GM12875 (cell line): ENCODE measurements at regions not wholly inside any gene's neighbourhood (a gene's known extent, or its start where the extent isn't known, plus 50 kb on each side); places are given as distances from the start of the nearest gene placed in this dataset.

ENCODE experiments used
- H3K4me3 ChIP-seq: one replicate; pipeline ENCODE4 v1.5.1; 2011; ENCODE audit warnings: low read depth, low read length, control low read depth
- CTCF ChIP-seq: IDR thresholded peaks from 2 replicates; pipeline ENCODE4 v1.5.1; 2011; ENCODE audit warnings: low read depth, mild to moderate bottlenecking, control low read depth, inconsistent platforms, low read length, moderate library complexity, borderline replicate concordance; ENCODE audit not compliant: insufficient read depth

GRCh38 chr3:181855825-181856224 is 144.1 kb downstream of the SOX2 start:
- TF ChIP-seq CTCF = no peak
- no peak overlapping the region for H3K4me3 ChIP-seq

GRCh38 chr3:181859518-181859917 is 147.8 kb downstream of the SOX2 start:
- H3K4me3 ChIP-seq = no peak overlapping the region
- no peak for TF ChIP-seq CTCF

- no peak for TF ChIP-seq CTCF
- no peak overlapping the region for H3K4me3 ChIP-seq
Observed at GRCh38 chr3:181860235-181860634, 148.5 kb downstream of the SOX2 start.

GRCh38 chr3:181862502-181862901 is 150.8 kb downstream of the SOX2 start:
- TF ChIP-seq CTCF = no peak
- H3K4me3 ChIP-seq = no peak overlapping the region

GRCh38 chr3:181868576-181869082 is 156.9 kb downstream of the SOX2 start:
- TF ChIP-seq CTCF = peak; percentile 14; the same call in 1 of the 2 replicates

GRCh38 chr3:181872887-181873286 is 161.2 kb downstream of the SOX2 start:
- TF ChIP-seq CTCF = no peak

More at GRCh38 chr3:181868576-181869082, 156.9 kb downstream of the SOX2 start:
- no peak overlapping the region for H3K4me3 ChIP-seq

GRCh38 chr3:181879926-181880325 is 168.2 kb downstream of the SOX2 start:
- no peak overlapping the region for H3K4me3 ChIP-seq
- no peak for TF ChIP-seq CTCF

More at GRCh38 chr3:181872887-181873286, 161.2 kb downstream of the SOX2 start:
- H3K4me3 ChIP-seq = no peak overlapping the region
